ENCODE measurements at regions not wholly inside any gene's neighbourhood (a gene's known extent, or its start where the extent isn't known, plus 50 kb on each side); places are given as distances from the start of the nearest gene placed in this dataset.

DNA sequence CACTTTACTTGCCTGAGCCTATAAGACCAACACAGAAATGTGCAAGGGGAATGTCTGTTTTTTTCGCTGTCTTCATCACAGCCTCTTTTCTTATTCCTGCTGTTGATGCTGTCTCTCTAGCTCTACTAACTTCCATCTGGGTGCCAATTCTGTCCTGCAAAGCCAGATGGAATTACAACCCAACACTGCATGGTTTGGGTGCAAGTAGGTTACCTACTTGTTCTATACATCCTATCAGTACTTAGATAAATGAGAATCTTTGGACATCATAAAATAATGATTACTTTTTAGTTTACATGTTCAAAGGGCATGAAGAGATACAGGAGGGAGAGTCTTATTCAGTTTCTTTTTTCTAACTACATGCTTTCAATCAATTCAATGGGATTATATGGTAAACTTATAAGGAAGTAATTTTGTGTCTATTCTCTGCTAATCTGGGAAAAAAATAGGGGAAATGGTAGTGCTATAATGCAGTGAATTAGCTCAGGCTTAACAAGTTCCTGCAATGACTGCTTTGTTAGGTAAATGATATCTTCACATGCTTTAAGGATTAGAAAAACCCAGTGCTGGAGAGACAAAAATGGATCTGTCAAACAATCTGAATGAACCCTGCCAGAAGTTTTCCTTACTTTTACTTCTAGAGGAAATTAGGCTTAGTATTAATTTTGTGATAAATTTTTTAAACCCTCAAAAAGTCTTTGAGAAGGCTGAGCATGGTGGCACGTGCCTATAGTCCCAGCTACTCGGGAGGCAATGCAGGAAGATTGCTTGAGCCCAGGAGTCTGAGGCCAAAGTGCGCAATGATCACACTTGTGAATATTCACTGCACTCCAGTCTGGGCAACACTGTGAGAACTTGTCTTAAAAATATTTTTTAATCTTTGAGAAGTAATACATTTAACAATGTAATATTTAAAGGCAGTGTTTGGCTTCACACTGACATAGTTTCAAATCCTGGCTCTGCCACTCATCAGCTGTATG, 86.5 kb upstream of the E2F3 start:
- no peak for TF ChIP-seq POLR2A (IDR thresholded peaks at IDR 0.05)
- TF ChIP-seq, protein P1, sequence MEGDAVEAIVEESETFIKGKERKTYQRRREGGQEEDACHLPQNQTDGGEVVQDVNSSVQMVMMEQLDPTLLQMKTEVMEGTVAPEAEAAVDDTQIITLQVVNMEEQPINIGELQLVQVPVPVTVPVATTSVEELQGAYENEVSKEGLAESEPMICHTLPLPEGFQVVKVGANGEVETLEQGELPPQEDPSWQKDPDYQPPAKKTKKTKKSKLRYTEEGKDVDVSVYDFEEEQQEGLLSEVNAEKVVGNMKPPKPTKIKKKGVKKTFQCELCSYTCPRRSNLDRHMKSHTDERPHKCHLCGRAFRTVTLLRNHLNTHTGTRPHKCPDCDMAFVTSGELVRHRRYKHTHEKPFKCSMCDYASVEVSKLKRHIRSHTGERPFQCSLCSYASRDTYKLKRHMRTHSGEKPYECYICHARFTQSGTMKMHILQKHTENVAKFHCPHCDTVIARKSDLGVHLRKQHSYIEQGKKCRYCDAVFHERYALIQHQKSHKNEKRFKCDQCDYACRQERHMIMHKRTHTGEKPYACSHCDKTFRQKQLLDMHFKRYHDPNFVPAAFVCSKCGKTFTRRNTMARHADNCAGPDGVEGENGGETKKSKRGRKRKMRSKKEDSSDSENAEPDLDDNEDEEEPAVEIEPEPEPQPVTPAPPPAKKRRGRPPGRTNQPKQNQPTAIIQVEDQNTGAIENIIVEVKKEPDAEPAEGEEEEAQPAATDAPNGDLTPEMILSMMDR (IDR thresholded peaks at IDR 0.05), result no peak

Measured in heart left ventricle (tissue), 13 donors.